Transverse colon (tissue), 4 donors: ENCODE measurements at regions not wholly inside any gene's neighbourhood (a gene's known extent, or its start where the extent isn't known, plus 50 kb on each side); places are given as distances from the start of the nearest gene placed in this dataset.

ENCODE experiments used
- CTCF ChIP-seq, 5 experiments: fragments of 200-600 bp in 3 of 5; fragments of 450-650 bp in 2 of 5; sonication (generic) in 3 of 5; IDR thresholded peaks; 1 replicate in 2 of 5; 2 replicates in 3 of 5; pipeline ENCODE4 v1.5.1; 2016 to 2017; ENCODE audit warnings: antibody characterized with exemption in 5 of 5, inconsistent platforms in 3 of 5, mild to moderate bottlenecking in 2 of 5, moderate library complexity in 1 of 5
- EP300 ChIP-seq: sonication (generic); formaldehyde crosslinking; IDR thresholded peaks from one replicate; pipeline ENCODE4 v1.6.1; 2017; ENCODE audit warnings: antibody characterized with exemption, low read depth
- POLR2A ChIP-seq: fragments of 450-650 bp; IDR thresholded peaks from one replicate; pipeline ENCODE4 v1.6.1; 2016; ENCODE audit warnings: antibody characterized with exemption, mild to moderate bottlenecking, moderate library complexity
- POLR2AphosphoS5 ChIP-seq, 3 donors: sonication (generic); formaldehyde crosslinking; IDR thresholded peaks; one replicate each; pipeline ENCODE4 v1.6.1; 2016; ENCODE audit warnings: antibody characterized with exemption in 3 of 3

DNA sequence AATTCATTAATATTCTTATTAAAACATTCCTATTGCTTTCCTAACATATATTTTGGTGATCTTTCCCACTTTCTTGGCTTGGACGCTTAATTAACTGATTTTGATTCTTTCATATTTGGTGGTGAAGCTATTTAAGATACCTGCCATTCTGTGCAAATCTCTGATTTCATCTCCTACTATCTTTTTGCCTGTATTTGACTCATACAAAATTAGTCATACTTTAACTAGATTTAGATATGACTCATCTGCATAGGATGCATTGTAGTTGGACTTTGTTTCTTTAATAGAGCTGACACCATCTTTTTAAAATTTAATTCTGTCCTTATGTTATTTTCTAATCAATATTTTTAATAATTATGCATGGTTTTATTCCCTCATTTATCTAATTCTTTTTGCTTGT lies 93.8 kb upstream of the PLPPR4 start:
- TF ChIP-seq POLR2A (no peak), CTCF (IDR thresholded peaks at IDR 0.05) (no peak), POLR2AphosphoS5 (IDR thresholded peaks at IDR 0.05) (no peak), EP300 (no peak)
